IPS-20b (cell line): ENCODE measurements at regions not wholly inside any gene's neighbourhood (a gene's known extent, or its start where the extent isn't known, plus 50 kb on each side); places are given as distances from the start of the nearest gene placed in this dataset.

Source experiments
- H3K27ac ChIP-seq: one replicate; pipeline ENCODE4 v1.5.1; 2013; ENCODE audit warnings: low read length
- H3K27me3 ChIP-seq: 2 replicates; pipeline ENCODE4 v1.6.1; 2013; ENCODE audit warnings: mild to moderate bottlenecking, low read length, inconsistent platforms; ENCODE audit not compliant: insufficient read depth
- H3K36me3 ChIP-seq: 2 replicates; pipeline ENCODE4 v1.6.1; 2013; ENCODE audit warnings: low read depth, mild to moderate bottlenecking, inconsistent platforms, low read length, moderate library complexity; ENCODE audit not compliant: insufficient read depth
- H3K4me1 ChIP-seq: 2 replicates; pipeline ENCODE4 v1.6.1; 2013; ENCODE audit warnings: mild to moderate bottlenecking, control low read depth, inconsistent platforms, low read length, moderate library complexity; ENCODE audit not compliant: insufficient read depth
- H3K4me3 ChIP-seq: 2 replicates; pipeline ENCODE4 v1.5.1; 2013; ENCODE audit warnings: mild to moderate bottlenecking, low read length, inconsistent platforms
- H3K9ac ChIP-seq: 2 replicates; pipeline ENCODE4 v1.6.1; 2013; ENCODE audit warnings: low read depth, mild to moderate bottlenecking, inconsistent platforms, low read length, moderate library complexity
- H3K9me3 ChIP-seq: 2 replicates; pipeline ENCODE4 v1.6.1; 2013; ENCODE audit warnings: mild to moderate bottlenecking, low read depth, low read length, inconsistent platforms; ENCODE audit not compliant: insufficient read depth

DNA sequence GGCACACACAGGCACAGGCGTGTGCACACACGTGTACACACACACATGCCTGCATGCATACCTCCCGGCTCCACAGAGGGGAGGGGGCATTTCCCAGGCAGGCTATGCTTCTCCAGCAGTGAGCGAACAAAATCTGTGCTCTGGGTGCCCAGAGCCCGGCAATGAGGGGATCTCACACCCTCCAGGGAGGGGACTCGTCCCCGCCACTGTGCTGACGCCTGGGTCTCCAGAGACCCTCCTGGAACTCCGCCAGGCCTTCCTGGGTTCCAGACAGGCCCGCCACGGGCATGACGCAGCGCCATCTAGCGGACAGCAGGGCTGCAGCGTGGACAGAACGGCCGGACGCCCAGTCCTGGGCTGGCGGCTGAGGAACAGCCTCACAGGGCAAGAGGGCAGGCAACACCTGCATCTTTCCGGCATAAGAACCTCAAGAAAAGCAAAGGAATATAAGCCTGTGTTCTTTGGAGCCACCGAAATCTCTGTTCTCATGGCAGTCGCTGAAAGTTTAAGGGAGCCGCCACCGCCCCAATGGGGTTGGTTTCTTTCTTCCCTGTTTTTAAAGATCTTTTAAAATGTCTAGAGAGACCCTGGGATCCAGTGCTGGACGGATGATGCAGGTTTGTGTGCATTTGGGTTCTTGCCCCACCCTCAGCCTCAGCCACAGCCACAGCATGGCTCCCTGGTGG, 135.6 kb upstream of the PPP1R26 start:
- no peak overlapping the region for H3K9ac ChIP-seq
- no peaks in the 10 kb centered on the region for H3K9me3 ChIP-seq
- no peak overlapping the region for H3K4me3 ChIP-seq
- H3K27ac ChIP-seq, result no peak overlapping the region
- no peaks in the 10 kb centered on the region; the same call in 1 of the 2 replicates for H3K27me3 ChIP-seq
- no peaks in the 10 kb centered on the region for H3K36me3 ChIP-seq
- peaks cover 20% of the 10 kb centered on the region; the same call in 1 of the 2 replicates for H3K4me1 ChIP-seq

DNA sequence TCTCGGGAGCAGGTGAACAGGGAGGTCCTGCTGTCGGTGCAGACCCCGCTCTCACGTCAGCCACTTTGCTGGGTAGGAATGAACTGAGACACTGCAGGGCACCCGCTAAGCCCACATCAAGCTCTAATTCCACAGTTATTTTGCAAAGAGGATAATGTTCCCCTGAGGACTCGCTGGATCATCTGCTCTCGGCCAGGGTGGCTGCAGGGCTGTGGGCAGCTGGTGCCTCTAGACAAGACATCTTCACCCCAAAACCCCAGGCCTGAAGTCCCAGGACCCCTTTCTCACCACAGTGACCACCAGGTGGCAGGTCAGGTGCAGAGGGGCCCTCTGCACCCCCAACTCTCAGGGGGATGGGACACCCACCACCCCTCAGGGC, 135.1 kb upstream of the PPP1R26 start:
- no peak overlapping the region for H3K9ac ChIP-seq
- H3K27me3 ChIP-seq, result no peaks in the 10 kb centered on the region; the same call in 1 of the 2 replicates
- H3K9me3 ChIP-seq, result no peaks in the 10 kb centered on the region
- no peak overlapping the region for H3K4me3 ChIP-seq
- no peaks in the 10 kb centered on the region for H3K36me3 ChIP-seq
- no peak overlapping the region for H3K27ac ChIP-seq
- H3K4me1 ChIP-seq, result peaks cover 15% of the 10 kb centered on the region; the same call in 1 of the 2 replicates

DNA sequence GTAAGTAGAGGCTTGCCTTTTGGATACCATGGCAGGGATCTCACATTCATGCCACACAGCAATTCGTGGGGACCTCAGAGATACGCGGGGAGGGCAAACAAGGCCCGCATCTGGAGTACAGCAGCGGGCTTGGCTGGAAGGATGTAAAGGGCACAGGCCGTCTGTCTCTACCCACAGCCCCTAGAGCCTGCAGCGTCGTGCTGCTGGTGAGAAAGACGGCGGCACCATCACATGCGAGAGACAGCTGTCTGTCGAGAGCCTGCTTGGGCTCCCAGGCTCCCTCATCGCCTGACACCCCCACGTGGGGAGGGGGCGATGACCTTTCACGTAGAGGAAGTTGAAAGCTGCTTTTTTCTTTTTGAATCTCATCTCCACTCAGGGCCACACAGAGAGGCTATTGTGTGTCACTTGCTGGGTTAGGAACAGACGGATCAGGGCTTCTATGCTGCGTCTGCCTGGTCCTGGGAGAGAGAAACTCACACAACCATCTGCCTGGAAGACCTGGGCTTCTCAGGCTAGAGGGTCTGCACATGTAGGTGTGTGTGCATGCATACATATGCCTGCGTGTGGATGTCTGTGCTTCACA, 134.6 kb upstream of the PPP1R26 start:
- H3K4me1 ChIP-seq, result peaks cover 12% of the 10 kb centered on the region; the same call in 1 of the 2 replicates
- no peak overlapping the region for H3K4me3 ChIP-seq
- H3K9ac ChIP-seq, result no peak overlapping the region
- no peaks in the 10 kb centered on the region for H3K9me3 ChIP-seq
- no peaks in the 10 kb centered on the region for H3K36me3 ChIP-seq
- H3K27me3 ChIP-seq, result no peaks in the 10 kb centered on the region; the same call in 1 of the 2 replicates
- H3K27ac ChIP-seq, result no peak overlapping the region

GRCh38 chr9:135345775-135346433, 133.7 kb upstream of the PPP1R26 start:
- peaks cover 6% of the 10 kb centered on the region; the same call in 1 of the 2 replicates for H3K4me1 ChIP-seq
- H3K36me3 ChIP-seq, result no peaks in the 10 kb centered on the region
- no peak overlapping the region for H3K4me3 ChIP-seq
- no peaks in the 10 kb centered on the region for H3K9me3 ChIP-seq
- H3K9ac ChIP-seq, result no peak overlapping the region
- no peak overlapping the region for H3K27ac ChIP-seq
- no peaks in the 10 kb centered on the region; the same call in 1 of the 2 replicates for H3K27me3 ChIP-seq

- H3K9me3 ChIP-seq, result no peaks in the 10 kb centered on the region
- no peaks in the 10 kb centered on the region; the same call in 1 of the 2 replicates for H3K4me1 ChIP-seq
- no peaks in the 10 kb centered on the region; the same call in 1 of the 2 replicates for H3K27me3 ChIP-seq
- no peak overlapping the region for H3K27ac ChIP-seq
- no peak overlapping the region for H3K9ac ChIP-seq
- H3K36me3 ChIP-seq, result no peaks in the 10 kb centered on the region
- H3K4me3 ChIP-seq, result no peak overlapping the region
Measured at GRCh38 chr9:135346438-135347050, 133.0 kb upstream of the PPP1R26 start.

DNA sequence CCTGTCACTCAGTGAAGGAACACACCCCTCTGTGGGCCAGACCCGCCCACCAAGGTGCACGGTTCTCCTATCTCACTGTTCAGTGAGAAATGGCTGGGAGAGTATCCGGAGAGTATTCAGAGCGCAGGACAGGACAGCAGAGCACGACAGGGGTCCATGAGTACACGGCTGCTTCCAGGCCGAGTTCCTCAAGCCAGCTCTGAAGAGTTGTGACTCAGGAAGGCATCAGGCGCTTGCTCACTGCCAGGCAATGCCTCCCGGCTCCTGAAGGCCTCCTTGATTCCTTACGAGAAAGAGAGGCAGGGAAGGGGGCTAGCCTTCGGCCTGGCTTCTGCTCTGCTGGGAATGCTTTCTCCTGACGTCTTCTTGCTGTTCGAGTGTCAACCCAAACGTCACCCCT, 132.1 kb upstream of the PPP1R26 start:
- Histone ChIP-seq H3K27ac (no peak overlapping the region), H3K9ac (no peak overlapping the region), H3K4me3 (no peak overlapping the region), H3K36me3 (no peaks in the 10 kb centered on the region), H3K4me1 (no peaks in the 10 kb centered on the region), H3K9me3 (no peaks in the 10 kb centered on the region), H3K27me3 (no peaks in the 10 kb centered on the region; the same call in 1 of the 2 replicates)

DNA sequence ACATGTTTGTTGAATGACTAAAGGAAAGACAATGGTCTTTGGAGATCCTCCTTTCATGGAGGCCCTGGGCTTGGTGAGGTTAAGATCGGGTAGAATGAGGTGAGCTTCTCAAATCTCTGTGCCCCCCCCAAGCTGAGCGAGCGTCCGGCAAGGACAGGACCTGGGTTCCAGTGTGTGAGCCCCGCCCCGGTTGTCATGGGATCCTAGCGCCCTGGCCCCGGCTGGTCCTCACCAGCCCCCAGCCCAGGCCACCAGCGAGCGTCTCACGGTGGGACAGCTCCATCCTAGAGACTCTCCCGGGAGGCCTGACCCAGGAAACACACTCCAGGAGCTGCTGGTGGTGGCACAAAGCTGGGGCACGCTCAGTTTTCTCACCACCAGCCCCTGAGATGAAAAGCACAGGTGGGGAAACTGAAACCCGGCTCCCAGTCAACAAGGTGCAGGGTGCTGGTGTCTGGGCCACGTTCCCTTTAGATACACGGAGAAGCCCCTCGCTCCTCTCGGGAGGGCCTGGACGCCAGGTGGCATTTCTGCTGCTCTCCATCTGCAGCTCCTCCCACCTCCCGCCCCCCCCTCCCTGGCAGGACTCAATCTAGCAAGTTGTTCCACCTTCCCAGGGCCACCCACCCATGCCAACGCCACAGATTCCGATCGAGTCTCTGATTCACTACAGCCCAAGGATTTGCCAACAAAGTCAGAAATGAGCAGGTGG, 131.3 kb upstream of the PPP1R26 start:
- no peak overlapping the region for H3K4me3 ChIP-seq
- H3K4me1 ChIP-seq, result no peaks in the 10 kb centered on the region
- H3K36me3 ChIP-seq, result no peaks in the 10 kb centered on the region
- H3K9ac ChIP-seq, result no peak overlapping the region
- H3K9me3 ChIP-seq, result no peaks in the 10 kb centered on the region
- H3K27me3 ChIP-seq, result no peaks in the 10 kb centered on the region; the same call in 1 of the 2 replicates
- H3K27ac ChIP-seq, result no peak overlapping the region

DNA sequence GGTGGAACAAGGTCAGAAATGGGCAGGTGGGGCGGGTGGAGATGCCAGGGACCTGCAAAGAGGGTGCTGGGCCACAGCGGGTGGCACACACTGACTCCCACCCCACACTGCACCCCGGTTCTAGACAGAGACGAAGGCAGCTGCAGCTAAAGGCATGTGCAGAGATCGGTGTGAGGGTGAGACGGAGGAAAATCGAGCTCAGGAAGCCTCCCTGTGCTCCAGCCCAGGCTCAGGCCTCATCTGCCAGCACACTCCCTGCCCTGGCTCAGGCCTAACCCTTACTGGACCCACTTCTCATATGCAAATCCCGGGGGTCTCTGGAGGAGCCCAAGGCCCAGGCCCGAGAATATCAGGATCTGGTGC, 130.8 kb upstream of the PPP1R26 start:
- Histone ChIP-seq H3K9me3 (no peaks in the 10 kb centered on the region), H3K36me3 (no peaks in the 10 kb centered on the region), H3K27me3 (no peaks in the 10 kb centered on the region; the same call in 1 of the 2 replicates), H3K4me3 (no peak overlapping the region), H3K4me1 (no peaks in the 10 kb centered on the region), H3K27ac (no peak overlapping the region), H3K9ac (no peak overlapping the region)

DNA sequence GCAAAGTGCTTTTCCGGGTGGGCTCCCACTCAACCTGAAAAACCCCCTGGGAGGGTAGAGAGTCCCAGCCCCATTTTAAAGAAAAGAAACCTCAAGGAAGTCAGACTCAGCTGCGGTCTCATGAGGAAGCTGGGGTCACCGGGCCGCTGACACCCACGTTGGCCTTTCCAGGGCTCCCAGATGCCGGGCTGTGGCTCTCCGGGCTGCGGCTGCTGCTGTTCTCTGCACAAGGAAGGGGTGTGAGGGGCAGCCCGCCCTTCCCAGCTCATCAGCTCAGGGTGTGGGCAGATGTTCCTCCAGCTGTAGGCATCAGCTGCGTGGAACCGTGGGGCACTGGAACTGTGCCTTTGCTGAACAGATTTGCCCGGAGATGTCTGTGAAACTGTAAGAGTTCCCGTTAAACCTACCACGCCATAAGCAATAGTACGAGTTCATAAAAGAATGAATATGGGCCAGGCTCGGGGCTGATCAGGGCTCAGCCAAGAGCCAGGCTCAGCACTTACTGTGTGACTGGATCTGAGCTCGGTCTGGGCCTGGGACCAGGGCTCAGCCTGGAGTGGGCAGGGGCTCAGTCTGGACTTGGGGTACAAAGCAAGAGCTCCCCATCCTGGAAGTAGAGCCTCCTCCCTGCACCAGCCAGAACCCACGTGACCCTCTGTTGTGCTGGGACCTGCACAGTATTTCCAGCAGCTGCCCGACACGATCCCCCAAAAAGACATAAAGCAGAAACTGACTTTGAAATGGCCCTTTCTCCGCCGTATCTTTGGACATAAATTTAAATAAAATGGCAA, 130.2 kb upstream of the PPP1R26 start:
- no peaks in the 10 kb centered on the region; the same call in 1 of the 2 replicates for H3K27me3 ChIP-seq
- H3K9ac ChIP-seq, result no peak overlapping the region
- no peak overlapping the region for H3K4me3 ChIP-seq

GRCh38 chr9:135350003-135350315, 129.6 kb upstream of the PPP1R26 start:
- Histone ChIP-seq H3K4me3 (no peak overlapping the region), H3K27ac (no peak overlapping the region), H3K9ac (no peak overlapping the region), H3K36me3 (no peaks in the 10 kb centered on the region), H3K9me3 (no peaks in the 10 kb centered on the region), H3K27me3 (no peaks in the 10 kb centered on the region), H3K4me1 (no peaks in the 10 kb centered on the region)

More for the DNA sequence above, 130.2 kb upstream of the PPP1R26 start:
- Histone ChIP-seq H3K27ac (no peak overlapping the region), H3K36me3 (no peaks in the 10 kb centered on the region), H3K9me3 (no peaks in the 10 kb centered on the region), H3K4me1 (no peaks in the 10 kb centered on the region)

- Histone ChIP-seq H3K9me3 (no peaks in the 10 kb centered on the region), H3K4me3 (no peak overlapping the region), H3K27me3 (no peaks in the 10 kb centered on the region), H3K4me1 (no peaks in the 10 kb centered on the region), H3K9ac (no peak overlapping the region), H3K36me3 (no peaks in the 10 kb centered on the region), H3K27ac (no peak overlapping the region)
Measured at GRCh38 chr9:135353935-135354334, 125.6 kb upstream of the PPP1R26 start.
